SK-MEL-5 (cell line): ENCODE measurements at regions not wholly inside any gene's neighbourhood (a gene's known extent, or its start where the extent isn't known, plus 50 kb on each side); places are given as distances from the start of the nearest gene placed in this dataset.

Experiments used
- DNase-seq: peaks from one replicate; pipeline ENCODE4 v3.0.0-alpha.2; 2016; ENCODE audit warnings: low read depth, low spot score
- in situ Hi-C: cut with HindIII; loops from 2 replicates; pipeline ENCODE4 v1.10.0; 2016; ENCODE audit warnings: low sequenced_read_pairs, high pct_unique_total_duplicates, low pct_unique_long_range_greater_than_20kb

DNA sequence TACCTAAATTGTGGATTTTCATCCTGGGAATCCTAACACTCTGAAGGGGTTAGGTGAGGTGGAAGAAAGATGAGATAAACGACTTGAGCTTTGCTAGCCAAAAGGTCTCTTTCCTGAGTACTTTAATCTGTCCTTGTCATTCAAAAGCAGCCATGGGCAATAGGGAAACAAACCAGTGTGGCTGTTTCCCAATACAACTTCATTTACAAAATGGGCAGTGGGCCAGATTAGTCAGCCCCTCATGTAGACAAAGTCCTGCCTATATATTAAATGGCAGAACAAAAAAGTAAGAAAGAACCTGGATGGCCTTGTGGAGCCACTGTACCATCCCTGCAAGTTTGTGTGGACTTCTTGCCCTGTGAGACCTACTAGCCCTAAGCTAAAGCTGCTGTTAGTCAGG lies 51.0 kb upstream of the NFIL3 start:
- DNase-seq: no peak
- in situ Hi-C loops: no loop called here
